Testis (tissue), 2 donors: ENCODE measurements at regions not wholly inside any gene's neighbourhood (a gene's known extent, or its start where the extent isn't known, plus 50 kb on each side); places are given as distances from the start of the nearest gene placed in this dataset.

Experiments
- POLR2A ChIP-seq: fragments of 450-650 bp; IDR thresholded peaks from one replicate; pipeline ENCODE4 v1.6.1; 2017; ENCODE audit warnings: antibody characterized with exemption, mild to moderate bottlenecking, moderate library complexity
- TF ChIP-seq, protein P1 (sequence below), 3 experiments: fragments of 450-650 bp in 2 of 3; fragments of 200-600 bp in 1 of 3; sonication (generic) in 1 of 3; IDR thresholded peaks; one replicate each; pipeline ENCODE4 v1.5.1; 2016 to 2019; ENCODE audit warnings: antibody characterized with exemption in 3 of 3, mild to moderate bottlenecking in 2 of 3, moderate library complexity in 1 of 3

- TF ChIP-seq, protein P1, sequence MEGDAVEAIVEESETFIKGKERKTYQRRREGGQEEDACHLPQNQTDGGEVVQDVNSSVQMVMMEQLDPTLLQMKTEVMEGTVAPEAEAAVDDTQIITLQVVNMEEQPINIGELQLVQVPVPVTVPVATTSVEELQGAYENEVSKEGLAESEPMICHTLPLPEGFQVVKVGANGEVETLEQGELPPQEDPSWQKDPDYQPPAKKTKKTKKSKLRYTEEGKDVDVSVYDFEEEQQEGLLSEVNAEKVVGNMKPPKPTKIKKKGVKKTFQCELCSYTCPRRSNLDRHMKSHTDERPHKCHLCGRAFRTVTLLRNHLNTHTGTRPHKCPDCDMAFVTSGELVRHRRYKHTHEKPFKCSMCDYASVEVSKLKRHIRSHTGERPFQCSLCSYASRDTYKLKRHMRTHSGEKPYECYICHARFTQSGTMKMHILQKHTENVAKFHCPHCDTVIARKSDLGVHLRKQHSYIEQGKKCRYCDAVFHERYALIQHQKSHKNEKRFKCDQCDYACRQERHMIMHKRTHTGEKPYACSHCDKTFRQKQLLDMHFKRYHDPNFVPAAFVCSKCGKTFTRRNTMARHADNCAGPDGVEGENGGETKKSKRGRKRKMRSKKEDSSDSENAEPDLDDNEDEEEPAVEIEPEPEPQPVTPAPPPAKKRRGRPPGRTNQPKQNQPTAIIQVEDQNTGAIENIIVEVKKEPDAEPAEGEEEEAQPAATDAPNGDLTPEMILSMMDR (IDR thresholded peaks at IDR 0.05), result no peak
- no peak for TF ChIP-seq POLR2A
Observed at GRCh38 chr1:234748066-234748465, 138.1 kb upstream of the IRF2BP2 start.
